ENCODE measurements at regions not wholly inside any gene's neighbourhood (a gene's known extent, or its start where the extent isn't known, plus 50 kb on each side); places are given as distances from the start of the nearest gene placed in this dataset.

DNA sequence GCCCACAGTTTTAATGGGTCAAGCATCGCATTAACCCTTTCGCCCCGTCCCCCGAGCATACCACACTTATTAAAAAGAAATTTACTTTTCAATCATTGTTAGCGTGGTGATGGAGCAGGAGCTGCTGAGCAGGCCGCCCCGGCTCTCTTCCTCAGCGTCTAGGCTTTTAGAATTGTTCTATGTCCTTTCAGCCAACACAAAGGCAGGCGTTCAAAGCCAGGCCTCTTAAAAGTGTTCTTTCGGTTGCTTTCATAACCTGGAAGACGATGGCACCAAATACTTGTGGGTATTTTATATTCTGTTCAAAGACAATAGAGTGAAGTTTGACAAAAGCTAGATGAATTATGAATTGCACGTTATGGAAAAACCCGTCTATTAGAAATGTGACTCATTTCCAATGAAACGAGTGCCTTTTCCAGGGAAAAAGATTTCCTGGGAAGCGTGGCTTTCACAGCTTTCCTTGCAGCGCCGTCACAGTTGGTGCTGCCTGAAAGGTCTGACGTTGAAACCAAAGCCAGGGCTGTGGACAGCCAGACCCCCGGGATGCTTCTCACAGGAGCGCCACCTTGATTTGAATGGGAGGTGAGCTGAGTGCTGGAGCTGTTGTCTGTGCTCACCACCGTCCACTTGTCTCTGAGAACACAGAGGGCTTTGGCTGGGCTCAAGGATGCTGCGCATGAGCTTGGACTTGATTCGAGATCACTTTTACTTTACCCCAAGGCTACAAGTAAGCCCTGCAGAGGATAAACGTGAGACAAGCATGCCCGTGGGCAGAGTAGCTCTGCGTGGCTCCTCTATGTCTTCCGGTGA lies 78.8 kb downstream of the SOX1 start:
- BruUV-seq (replicated peaks), result no TSS peak
- Histone ChIP-seq H2AFZ (no peak overlapping the region), H3K79me2 (ENCODE audit: low read depth) (no peaks in the 10 kb centered on the region), H4K20me1 (ENCODE audit: insufficient read depth) (no peaks in the 10 kb centered on the region), H3K27ac (no peak overlapping the region), H3K4me2 (no peak overlapping the region), H3K9me2 (ENCODE audit: insufficient read depth) (no peaks in the 10 kb centered on the region), H3K27me3 (ENCODE audit: insufficient read depth, low read depth) (peaks cover 54% of the 10 kb centered on the region), H3K36me3 (ENCODE audit: low read depth) (no peaks in the 10 kb centered on the region), H3K9me3 (ENCODE audit: insufficient read depth, low read depth) (no peaks in the 10 kb centered on the region), H3F3A (ENCODE audit: insufficient read depth, low read depth) (no peaks in the 10 kb centered on the region), H3K4me1 (replicated peaks; ENCODE audit: insufficient read depth) (no peaks in the 10 kb centered on the region), H3K4me3 (no peak overlapping the region)
- TF ChIP-seq, protein P1, sequence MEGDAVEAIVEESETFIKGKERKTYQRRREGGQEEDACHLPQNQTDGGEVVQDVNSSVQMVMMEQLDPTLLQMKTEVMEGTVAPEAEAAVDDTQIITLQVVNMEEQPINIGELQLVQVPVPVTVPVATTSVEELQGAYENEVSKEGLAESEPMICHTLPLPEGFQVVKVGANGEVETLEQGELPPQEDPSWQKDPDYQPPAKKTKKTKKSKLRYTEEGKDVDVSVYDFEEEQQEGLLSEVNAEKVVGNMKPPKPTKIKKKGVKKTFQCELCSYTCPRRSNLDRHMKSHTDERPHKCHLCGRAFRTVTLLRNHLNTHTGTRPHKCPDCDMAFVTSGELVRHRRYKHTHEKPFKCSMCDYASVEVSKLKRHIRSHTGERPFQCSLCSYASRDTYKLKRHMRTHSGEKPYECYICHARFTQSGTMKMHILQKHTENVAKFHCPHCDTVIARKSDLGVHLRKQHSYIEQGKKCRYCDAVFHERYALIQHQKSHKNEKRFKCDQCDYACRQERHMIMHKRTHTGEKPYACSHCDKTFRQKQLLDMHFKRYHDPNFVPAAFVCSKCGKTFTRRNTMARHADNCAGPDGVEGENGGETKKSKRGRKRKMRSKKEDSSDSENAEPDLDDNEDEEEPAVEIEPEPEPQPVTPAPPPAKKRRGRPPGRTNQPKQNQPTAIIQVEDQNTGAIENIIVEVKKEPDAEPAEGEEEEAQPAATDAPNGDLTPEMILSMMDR (conservative IDR thresholded peaks at IDR 0.05), result no peak
- no peak for TF ChIP-seq EZH2 (IDR thresholded peaks at IDR 0.05; ENCODE audit: low read depth)
- intact Hi-C loops (cut with micrococcal nuclease; ENCODE audit: unreplicated experiment), result no loop called here
- peak in 1 of 2 experiments; percentile 13 for DNase-seq
- POLR2A ChIA-PET (ENCODE audit: unreplicated experiment), result no interaction called here
- CTCF ChIA-PET, result no interaction called here

DNA sequence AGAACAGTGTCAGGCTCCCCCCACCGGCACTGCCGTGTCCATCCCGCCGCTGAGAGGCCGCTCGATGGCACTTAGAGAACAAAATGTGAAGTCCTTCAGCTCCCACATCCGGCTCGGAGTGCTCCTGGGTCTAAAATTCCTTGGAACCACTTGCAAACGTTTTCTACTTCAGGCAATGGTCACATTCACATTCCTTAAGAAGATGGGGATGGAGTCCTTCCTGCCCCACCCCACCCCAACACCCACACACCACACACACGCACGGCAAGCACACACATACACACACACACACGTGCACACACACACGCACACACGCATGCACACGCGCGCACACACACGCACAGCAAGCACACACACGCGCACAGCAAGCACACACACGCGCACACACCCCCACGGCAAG lies 83.4 kb downstream of the SOX1 start:
- intact Hi-C loops (cut with micrococcal nuclease; ENCODE audit: unreplicated experiment), result no loop called here
- H2AFZ ChIP-seq, result no peak overlapping the region
- DNase-seq, result no peak
- no peaks in the 10 kb centered on the region for H3K36me3 ChIP-seq (ENCODE audit: low read depth)
- TF ChIP-seq EZH2 (IDR thresholded peaks at IDR 0.05; ENCODE audit: low read depth), result no peak
- TF ChIP-seq, protein P1 (conservative IDR thresholded peaks at IDR 0.05), result no peak
- H3F3A ChIP-seq (ENCODE audit: insufficient read depth, low read depth), result no peaks in the 10 kb centered on the region
- no peaks in the 10 kb centered on the region for H3K79me2 ChIP-seq (ENCODE audit: low read depth)
- H3K27ac ChIP-seq, result no peak overlapping the region
- no peak overlapping the region for H3K4me2 ChIP-seq
- BruUV-seq (replicated peaks), result no TSS peak
- H3K4me3 ChIP-seq, result no peak overlapping the region
- peaks cover 52% of the 10 kb centered on the region for H3K27me3 ChIP-seq (ENCODE audit: insufficient read depth, low read depth)
- no peaks in the 10 kb centered on the region for H3K9me2 ChIP-seq (ENCODE audit: insufficient read depth)
- ChIA-PET CTCF (no interaction called here), POLR2A (ENCODE audit: unreplicated experiment) (no interaction called here)
- H3K4me1 ChIP-seq (replicated peaks; ENCODE audit: insufficient read depth), result no peaks in the 10 kb centered on the region
- H4K20me1 ChIP-seq (ENCODE audit: insufficient read depth), result no peaks in the 10 kb centered on the region
- H3K9me3 ChIP-seq (ENCODE audit: insufficient read depth, low read depth), result no peaks in the 10 kb centered on the region

DNA sequence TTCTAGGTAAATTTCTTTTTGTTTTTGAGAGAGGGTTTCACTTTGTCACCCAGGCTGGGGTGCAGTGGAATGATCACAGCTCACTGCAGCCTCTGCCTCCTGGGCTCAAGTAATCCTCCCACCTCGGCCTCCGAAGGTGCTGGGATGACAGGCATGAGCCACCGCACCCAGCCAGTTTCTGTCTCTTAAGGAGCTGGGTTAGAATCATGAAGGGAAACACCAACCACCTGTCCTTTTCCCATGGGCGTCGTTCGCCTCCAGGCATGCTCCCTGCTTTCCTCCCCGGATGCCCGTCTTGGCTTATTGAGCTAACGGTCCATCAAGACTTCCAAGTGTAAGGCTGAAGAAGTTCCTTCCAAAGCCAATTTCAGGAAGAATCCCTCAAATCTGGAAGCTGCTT lies 85.9 kb downstream of the SOX1 start:
- intact Hi-C loops (cut with micrococcal nuclease; ENCODE audit: unreplicated experiment), result no loop called here

More for the DNA sequence above, 85.9 kb downstream of the SOX1 start:
- Histone ChIP-seq H3K9me2 (ENCODE audit: insufficient read depth) (no peaks in the 10 kb centered on the region), H3K4me1 (replicated peaks; ENCODE audit: insufficient read depth) (no peaks in the 10 kb centered on the region), H3K79me2 (ENCODE audit: low read depth) (no peaks in the 10 kb centered on the region), H3K27ac (no peak overlapping the region), H3K9me3 (ENCODE audit: insufficient read depth, low read depth) (0 out of 2 replicates have a peak, but pooled peaks cover 5% of the 10 kb centered on the region), H3K4me3 (no peak overlapping the region), H2AFZ (no peak overlapping the region), H3K4me2 (no peak overlapping the region), H4K20me1 (ENCODE audit: insufficient read depth) (no peaks in the 10 kb centered on the region), H3F3A (ENCODE audit: insufficient read depth, low read depth) (no peaks in the 10 kb centered on the region), H3K36me3 (ENCODE audit: low read depth) (no peaks in the 10 kb centered on the region), H3K27me3 (ENCODE audit: insufficient read depth, low read depth) (peaks cover 65% of the 10 kb centered on the region)
- ChIA-PET CTCF (no interaction called here), POLR2A (ENCODE audit: unreplicated experiment) (no interaction called here)
- TF ChIP-seq EZH2 (IDR thresholded peaks at IDR 0.05; ENCODE audit: low read depth), result no peak
- TF ChIP-seq, protein P1 (conservative IDR thresholded peaks at IDR 0.05), result no peak
- no peak for DNase-seq
- no TSS peak for BruUV-seq (replicated peaks)

All from PC-9 (cell line).